Spinal cord (tissue), 9 donors: ENCODE measurements at regions not wholly inside any gene's neighbourhood (a gene's known extent, or its start where the extent isn't known, plus 50 kb on each side); places are given as distances from the start of the nearest gene placed in this dataset.

Experiments used
- DNase-seq, 6 donors: peaks; one replicate each; pipeline versions ENCODE4 v3.0.0 to v3.0.0-alpha.2; 2013 to 2015; ENCODE audit warnings: low spot score in 6 of 6, low read depth in 4 of 6
- H3K27ac ChIP-seq: one replicate; pipeline ENCODE4 v1.5.1; 2013; ENCODE audit warnings: low read depth, low read length, control low read depth
- H3K27me3 ChIP-seq: one replicate; pipeline ENCODE4 v1.6.1; 2013; ENCODE audit warnings: low read length; ENCODE audit not compliant: control insufficient read depth, insufficient read depth
- H3K36me3 ChIP-seq: one replicate; pipeline ENCODE4 v1.6.1; 2013; ENCODE audit warnings: low read length; ENCODE audit not compliant: control insufficient read depth, insufficient read depth
- H3K4me1 ChIP-seq: one replicate; pipeline ENCODE4 v1.6.1; 2013; ENCODE audit warnings: low read length; ENCODE audit not compliant: control insufficient read depth, insufficient read depth
- H3K4me3 ChIP-seq: one replicate; pipeline ENCODE4 v1.5.1; 2013; ENCODE audit warnings: low read depth, low read length, control low read depth
- H3K9me3 ChIP-seq: one replicate; pipeline ENCODE4 v1.6.1; 2013; ENCODE audit warnings: low read length; ENCODE audit not compliant: control insufficient read depth, insufficient read depth
- WGBS: methylation state at CpG from one replicate; pipeline ENCODE4 v1.1.5; 2013; ENCODE audit warnings: missing lambda C conversion rate; ENCODE audit not compliant: insufficient coverage; 5-methylcytosine and 5-hydroxymethylcytosine counted together
- donor health status: healthy.

GRCh38 chr2:75336451-75336850, 137.1 kb upstream of the TACR1 start:
- Histone ChIP-seq H3K4me1 (no peaks in the 10 kb centered on the region), H3K9me3 (no peaks in the 10 kb centered on the region), H3K27ac (no peak overlapping the region), H3K4me3 (no peak overlapping the region), H3K27me3 (no peaks in the 10 kb centered on the region), H3K36me3 (no peaks in the 10 kb centered on the region)
- 90% methylated on average over 3 of the region's 3 CpGs for WGBS
- DNase-seq: no peak

- H3K27me3 ChIP-seq: no peaks in the 10 kb centered on the region
- no peak overlapping the region for H3K4me3 ChIP-seq
- H3K4me1 ChIP-seq: no peaks in the 10 kb centered on the region
- no peaks in the 10 kb centered on the region for H3K36me3 ChIP-seq
- no peak overlapping the region for H3K27ac ChIP-seq
- H3K9me3 ChIP-seq: no peaks in the 10 kb centered on the region
- 91% methylated on average over 6 of the region's 6 CpGs for WGBS
- no peak for DNase-seq
Measured at GRCh38 chr2:75334076-75334475, 134.8 kb upstream of the TACR1 start.

GRCh38 chr2:75333646-75334045, 134.3 kb upstream of the TACR1 start:
- Histone ChIP-seq H3K27me3 (no peaks in the 10 kb centered on the region), H3K27ac (no peak overlapping the region), H3K36me3 (no peaks in the 10 kb centered on the region), H3K4me1 (no peaks in the 10 kb centered on the region), H3K9me3 (no peaks in the 10 kb centered on the region), H3K4me3 (no peak overlapping the region)
- no CpG with 5 or more reads among the region's 2 CpGs for WGBS
- peak in 2 of 6 donors; percentile 61 to 80 for DNase-seq

- no peaks in the 10 kb centered on the region for H3K4me1 ChIP-seq
- H3K27me3 ChIP-seq: no peaks in the 10 kb centered on the region
- no peaks in the 10 kb centered on the region for H3K9me3 ChIP-seq
- WGBS: 67% methylated on average over 3 of the region's 7 CpGs
- no peak overlapping the region for H3K4me3 ChIP-seq
- H3K27ac ChIP-seq: no peak overlapping the region
- no peak for DNase-seq
- H3K36me3 ChIP-seq: no peaks in the 10 kb centered on the region
Measured at GRCh38 chr2:75328156-75328555, 128.8 kb upstream of the TACR1 start.

- WGBS: 75% methylated on average over 2 of the region's 7 CpGs
- Histone ChIP-seq H3K27ac (no peak overlapping the region), H3K27me3 (no peaks in the 10 kb centered on the region), H3K9me3 (no peaks in the 10 kb centered on the region), H3K4me3 (no peak overlapping the region), H3K36me3 (no peaks in the 10 kb centered on the region), H3K4me1 (no peaks in the 10 kb centered on the region)
- no peak for DNase-seq
Measured at GRCh38 chr2:75327334-75327733, 128.0 kb upstream of the TACR1 start.

GRCh38 chr2:75326645-75327044, 127.3 kb upstream of the TACR1 start:
- no peaks in the 10 kb centered on the region for H3K9me3 ChIP-seq
- H3K27ac ChIP-seq: no peak overlapping the region
- H3K4me3 ChIP-seq: no peak overlapping the region
- no peaks in the 10 kb centered on the region for H3K36me3 ChIP-seq
- DNase-seq: no peak
- WGBS: 94% methylated on average over 2 of the region's 2 CpGs
- H3K27me3 ChIP-seq: no peaks in the 10 kb centered on the region
- H3K4me1 ChIP-seq: peaks cover under 1% of the 10 kb centered on the region

- Histone ChIP-seq H3K27ac (no peak overlapping the region), H3K9me3 (no peaks in the 10 kb centered on the region), H3K36me3 (no peaks in the 10 kb centered on the region), H3K27me3 (no peaks in the 10 kb centered on the region), H3K4me1 (peaks cover 3% of the 10 kb centered on the region), H3K4me3 (no peak overlapping the region)
- DNase-seq: no peak
- no CpG with 5 or more reads among the region's 1 CpG for WGBS
Measured at GRCh38 chr2:75325594-75325993, 126.3 kb upstream of the TACR1 start.

- H3K9me3 ChIP-seq: no peaks in the 10 kb centered on the region
- no peak overlapping the region for H3K4me3 ChIP-seq
- no peak for DNase-seq
- H3K27me3 ChIP-seq: no peaks in the 10 kb centered on the region
- no peaks in the 10 kb centered on the region for H3K36me3 ChIP-seq
- H3K4me1 ChIP-seq: peaks cover 3% of the 10 kb centered on the region
- H3K27ac ChIP-seq: no peak overlapping the region
Measured at GRCh38 chr2:75324861-75325284, 125.6 kb upstream of the TACR1 start.

- DNase-seq: no peak
- peaks cover 3% of the 10 kb centered on the region for H3K4me1 ChIP-seq
- WGBS: 80% methylated on average over 1 of the region's 2 CpGs
Measured at GRCh38 chr2:75324141-75324540, 124.8 kb upstream of the TACR1 start.

GRCh38 chr2:75321599-75321922, 122.2 kb upstream of the TACR1 start:
- H3K27me3 ChIP-seq: no peaks in the 10 kb centered on the region
- H3K27ac ChIP-seq: no peak overlapping the region
- H3K4me1 ChIP-seq: peaks cover 3% of the 10 kb centered on the region
- no peaks in the 10 kb centered on the region for H3K9me3 ChIP-seq
- no peak overlapping the region for H3K4me3 ChIP-seq
- no peaks in the 10 kb centered on the region for H3K36me3 ChIP-seq
- DNase-seq: peak in 1 of 6 donors; percentile 60
- WGBS: 4% methylated on average over 2 of the region's 2 CpGs

More at GRCh38 chr2:75324141-75324540, 124.8 kb upstream of the TACR1 start:
- H3K27me3 ChIP-seq: no peaks in the 10 kb centered on the region
- no peaks in the 10 kb centered on the region for H3K36me3 ChIP-seq
- H3K4me3 ChIP-seq: no peak overlapping the region
- no peak overlapping the region for H3K27ac ChIP-seq
- no peaks in the 10 kb centered on the region for H3K9me3 ChIP-seq
